Calu3 (cell line): ENCODE measurements at regions not wholly inside any gene's neighbourhood (a gene's known extent, or its start where the extent isn't known, plus 50 kb on each side); places are given as distances from the start of the nearest gene placed in this dataset.

Source experiments
- BruUV-seq: library from RNA; stranded (reverse); fragments of 400-500 nt; replicated peaks from 2 replicates; lab custom pipeline; 2021; lab: Mats Ljungman, UMichigan
- CTCF ChIA-PET: fragments of 300-600 bp; sonication (Branson Sonifier 250); formaldehyde crosslinking; loops from one replicate; lab custom pipeline; 2022; ENCODE audit warnings: antibody characterized with exemption; lab: Charles Lee
- DNase-seq: peaks from one replicate; pipeline ENCODE4 v3.0.0; 2022
- H3K27ac Mint-ChIP-seq: one replicate; pipeline ENCODE4 v1.8.0; 2022; ENCODE audit warnings: mixed read lengths; ENCODE audit not compliant: unreplicated experiment
- H3K27me3 Mint-ChIP-seq: one replicate; pipeline ENCODE4 v1.8.0; 2022; ENCODE audit warnings: mixed read lengths; ENCODE audit not compliant: unreplicated experiment
- H3K36me3 Mint-ChIP-seq: one replicate; pipeline ENCODE4 v1.8.0; 2022; ENCODE audit warnings: mild to moderate bottlenecking, moderate library complexity, mixed read lengths; ENCODE audit not compliant: insufficient read depth, unreplicated experiment
- H3K4me1 Mint-ChIP-seq: one replicate; pipeline ENCODE4 v1.8.0; 2022; ENCODE audit warnings: mild to moderate bottlenecking, low read depth, mixed read lengths; ENCODE audit not compliant: unreplicated experiment
- H3K4me3 Mint-ChIP-seq: one replicate; pipeline ENCODE4 v1.8.0; 2022; ENCODE audit warnings: mild to moderate bottlenecking, low read depth, moderate library complexity, mixed read lengths; ENCODE audit not compliant: unreplicated experiment
- H3K9me3 Mint-ChIP-seq: one replicate; pipeline ENCODE4 v1.8.0; 2022; ENCODE audit warnings: low read depth, mixed read lengths; ENCODE audit not compliant: unreplicated experiment
- CTCF ChIP-seq: fragments of 200-600 bp; IDR thresholded peaks from one replicate; pipeline ENCODE4 v1.8.0; 2022; ENCODE audit warnings: antibody characterized with exemption; ENCODE audit not compliant: unreplicated experiment
- intact Hi-C: fragments of 100-400 bp; cut with micrococcal nuclease; formaldehyde crosslinking; loops from one replicate; pipeline ENCODE4 v1.10.0; 2022; ENCODE audit not compliant: unreplicated experiment

- CTCF ChIA-PET = no interaction called here
- TF ChIP-seq CTCF = no peak
- peaks cover 43% of the 10 kb centered on the region for H3K27me3 Mint-ChIP-seq
- DNase-seq = no peak
- no peaks in the 10 kb centered on the region for H3K36me3 Mint-ChIP-seq
- H3K4me1 Mint-ChIP-seq = no peaks in the 10 kb centered on the region
- intact Hi-C loops = no loop called here
- H3K27ac Mint-ChIP-seq = no peak overlapping the region
- no peaks in the 10 kb centered on the region for H3K9me3 Mint-ChIP-seq
- BruUV-seq = no TSS peak
- no peak overlapping the region for H3K4me3 Mint-ChIP-seq
These were observed 265.8 kb upstream of the TRPC7 start for GRCh38 chr5:136631186-136631585.

GRCh38 chr5:136629125-136629792 is 263.9 kb upstream of the TRPC7 start:
- CTCF ChIA-PET = interaction anchor here (0.6 kb wide), 1 partner anchor 1099 kb away, joined by 4 read pairs; no protein-coding TSS in a partner anchor
- Mint-ChIP-seq H3K27ac (no peak overlapping the region), H3K4me3 (no peak overlapping the region), H3K27me3 (peaks cover 27% of the 10 kb centered on the region), H3K9me3 (no peaks in the 10 kb centered on the region), H3K4me1 (no peaks in the 10 kb centered on the region), H3K36me3 (no peaks in the 10 kb centered on the region)
- no peak for DNase-seq
- TF ChIP-seq CTCF = no peak
- intact Hi-C loops = no loop called here
- BruUV-seq = no TSS peak

GRCh38 chr5:136626531-136626930 is 261.2 kb upstream of the TRPC7 start:
- Mint-ChIP-seq H3K9me3 (no peaks in the 10 kb centered on the region), H3K4me1 (no peaks in the 10 kb centered on the region), H3K36me3 (no peaks in the 10 kb centered on the region), H3K27me3 (peaks cover 27% of the 10 kb centered on the region), H3K27ac (no peak overlapping the region), H3K4me3 (no peak overlapping the region)
- TF ChIP-seq CTCF = no peak
- intact Hi-C loops = no loop called here
- BruUV-seq = no TSS peak
- DNase-seq = no peak
- CTCF ChIA-PET = no interaction called here

GRCh38 chr5:136622747-136623146 is 257.4 kb upstream of the TRPC7 start:
- Mint-ChIP-seq H3K27me3 (peaks cover 13% of the 10 kb centered on the region), H3K9me3 (no peaks in the 10 kb centered on the region), H3K27ac (no peak overlapping the region), H3K36me3 (no peaks in the 10 kb centered on the region), H3K4me1 (no peaks in the 10 kb centered on the region), H3K4me3 (no peak overlapping the region)
- TF ChIP-seq CTCF = no peak
- no peak for DNase-seq
- intact Hi-C loops = no loop called here
- CTCF ChIA-PET = interaction anchor here (0.6 kb wide), 1 partner anchor 722 kb away, joined by 5 read pairs; no protein-coding TSS in a partner anchor
- no TSS peak for BruUV-seq
